ENCODE measurements at regions not wholly inside any gene's neighbourhood (a gene's known extent, or its start where the extent isn't known, plus 50 kb on each side); places are given as distances from the start of the nearest gene placed in this dataset.

DNA sequence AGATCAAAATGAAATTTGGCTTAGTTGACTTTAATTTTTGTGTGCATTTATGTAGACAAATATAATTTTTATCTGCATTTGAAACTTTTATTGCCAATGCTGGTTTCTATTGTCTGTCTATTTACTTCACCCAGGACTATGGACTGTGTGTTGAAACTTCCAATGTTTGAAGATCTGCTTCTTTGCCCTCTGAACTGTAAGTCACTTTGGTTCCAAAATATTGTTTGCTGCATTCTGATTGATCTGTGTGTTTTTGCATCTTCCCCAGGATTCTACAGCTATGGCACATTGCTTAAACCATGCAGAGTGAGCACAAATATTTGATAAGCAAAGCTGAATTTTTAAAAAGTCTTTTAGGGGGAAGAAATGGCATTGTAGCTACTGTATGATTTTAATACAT, 131.0 kb upstream of the SOX5 start (continued):
- TF ChIP-seq, protein P1, sequence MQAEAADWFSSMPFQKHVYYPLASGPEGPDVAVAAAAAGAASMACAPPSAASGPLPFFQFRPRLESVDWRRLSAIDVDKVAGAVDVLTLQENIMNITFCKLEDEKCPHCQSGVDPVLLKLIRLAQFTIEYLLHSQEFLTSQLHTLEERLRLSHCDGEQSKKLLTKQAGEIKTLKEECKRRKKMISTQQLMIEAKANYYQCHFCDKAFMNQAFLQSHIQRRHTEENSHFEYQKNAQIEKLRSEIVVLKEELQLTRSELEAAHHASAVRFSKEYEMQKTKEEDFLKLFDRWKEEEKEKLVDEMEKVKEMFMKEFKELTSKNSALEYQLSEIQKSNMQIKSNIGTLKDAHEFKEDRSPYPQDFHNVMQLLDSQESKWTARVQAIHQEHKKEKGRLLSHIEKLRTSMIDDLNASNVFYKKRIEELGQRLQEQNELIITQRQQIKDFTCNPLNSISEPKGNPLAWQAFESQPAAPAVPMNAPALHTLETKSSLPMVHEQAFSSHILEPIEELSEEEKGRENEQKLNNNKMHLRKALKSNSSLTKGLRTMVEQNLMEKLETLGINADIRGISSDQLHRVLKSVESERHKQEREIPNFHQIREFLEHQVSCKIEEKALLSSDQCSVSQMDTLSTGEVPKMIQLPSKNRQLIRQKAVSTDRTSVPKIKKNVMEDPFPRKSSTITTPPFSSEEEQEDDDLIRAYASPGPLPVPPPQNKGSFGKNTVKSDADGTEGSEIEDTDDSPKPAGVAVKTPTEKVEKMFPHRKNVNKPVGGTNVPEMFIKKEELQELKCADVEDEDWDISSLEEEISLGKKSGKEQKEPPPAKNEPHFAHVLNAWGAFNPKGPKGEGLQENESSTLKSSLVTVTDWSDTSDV (CRISPR knock-in tag; IDR thresholded peaks at IDR 0.05) = no peak
- TF ChIP-seq ZNF782 (CRISPR knock-in tag; IDR thresholded peaks at IDR 0.05; ENCODE audit: borderline replicate concordance) (no peak), ZNF24 (IDR thresholded peaks at IDR 0.05) (no peak), PHF5A (CRISPR knock-in tag; IDR thresholded peaks at IDR 0.05; ENCODE audit: low read depth, unreplicated experiment) (peak; percentile 72), ZNF713 (CRISPR knock-in tag; IDR thresholded peaks at IDR 0.05) (no peak), KDM1A (CRISPR knock-in tag; IDR thresholded peaks at IDR 0.05) (peak; percentile 71; the same call in 1 of the 2 replicates), SATB2 (CRISPR knock-in tag; IDR thresholded peaks at IDR 0.05) (no peak), RAD51 (IDR thresholded peaks at IDR 0.05; ENCODE audit: borderline replicate concordance) (no peak), HNF4G (IDR thresholded peaks at IDR 0.05; ENCODE audit: borderline replicate concordance, low read depth, low read length) (peak; percentile 99), HNF4G (CRISPR knock-in tag; IDR thresholded peaks at IDR 0.05; ENCODE audit: borderline replicate concordance, low read depth) (peak; percentile 92; the same call in 1 of the 2 replicates), HES4 (CRISPR knock-in tag; IDR thresholded peaks at IDR 0.05; ENCODE audit: borderline replicate concordance) (no peak), ZNF761 (CRISPR knock-in tag; conservative IDR thresholded peaks at IDR 0.05) (no peak), HMG20B (CRISPR knock-in tag; conservative IDR thresholded peaks at IDR 0.05) (peak; percentile 96), ZNF556 (CRISPR knock-in tag; IDR thresholded peaks at IDR 0.05; ENCODE audit: borderline replicate concordance) (no peak), ZNF567 (CRISPR knock-in tag; IDR thresholded peaks at IDR 0.05; ENCODE audit: borderline replicate concordance) (no peak), MATR3 (CRISPR knock-in tag; IDR thresholded peaks at IDR 0.05) (no peak), HCFC1 (IDR thresholded peaks at IDR 0.05; ENCODE audit: low read depth, low read length) (no peak), AKAP8 (CRISPR knock-in tag; IDR thresholded peaks at IDR 0.05) (no peak), ZNF496 (CRISPR knock-in tag; IDR thresholded peaks at IDR 0.05; ENCODE audit: insufficient replicate concordance) (no peak), HDAC1 (CRISPR knock-in tag; IDR thresholded peaks at IDR 0.05) (peak; percentile 87), SRSF1 (optimal IDR thresholded peaks at IDR 0.05; ENCODE audit: low read depth, low read length) (no peak)
- TF ChIP-seq, protein P2, sequence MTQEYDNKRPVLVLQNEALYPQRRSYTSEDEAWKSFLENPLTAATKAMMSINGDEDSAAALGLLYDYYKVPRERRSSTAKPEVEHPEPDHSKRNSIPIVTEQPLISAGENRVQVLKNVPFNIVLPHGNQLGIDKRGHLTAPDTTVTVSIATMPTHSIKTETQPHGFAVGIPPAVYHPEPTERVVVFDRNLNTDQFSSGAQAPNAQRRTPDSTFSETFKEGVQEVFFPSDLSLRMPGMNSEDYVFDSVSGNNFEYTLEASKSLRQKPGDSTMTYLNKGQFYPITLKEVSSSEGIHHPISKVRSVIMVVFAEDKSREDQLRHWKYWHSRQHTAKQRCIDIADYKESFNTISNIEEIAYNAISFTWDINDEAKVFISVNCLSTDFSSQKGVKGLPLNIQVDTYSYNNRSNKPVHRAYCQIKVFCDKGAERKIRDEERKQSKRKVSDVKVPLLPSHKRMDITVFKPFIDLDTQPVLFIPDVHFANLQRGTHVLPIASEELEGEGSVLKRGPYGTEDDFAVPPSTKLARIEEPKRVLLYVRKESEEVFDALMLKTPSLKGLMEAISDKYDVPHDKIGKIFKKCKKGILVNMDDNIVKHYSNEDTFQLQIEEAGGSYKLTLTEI (CRISPR knock-in tag; conservative IDR thresholded peaks at IDR 0.05) = no peak
- TF ChIP-seq, protein P3, sequence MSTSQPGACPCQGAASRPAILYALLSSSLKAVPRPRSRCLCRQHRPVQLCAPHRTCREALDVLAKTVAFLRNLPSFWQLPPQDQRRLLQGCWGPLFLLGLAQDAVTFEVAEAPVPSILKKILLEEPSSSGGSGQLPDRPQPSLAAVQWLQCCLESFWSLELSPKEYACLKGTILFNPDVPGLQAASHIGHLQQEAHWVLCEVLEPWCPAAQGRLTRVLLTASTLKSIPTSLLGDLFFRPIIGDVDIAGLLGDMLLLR (CRISPR knock-in tag; IDR thresholded peaks at IDR 0.05) = no peak
- TF ChIP-seq, protein P4, sequence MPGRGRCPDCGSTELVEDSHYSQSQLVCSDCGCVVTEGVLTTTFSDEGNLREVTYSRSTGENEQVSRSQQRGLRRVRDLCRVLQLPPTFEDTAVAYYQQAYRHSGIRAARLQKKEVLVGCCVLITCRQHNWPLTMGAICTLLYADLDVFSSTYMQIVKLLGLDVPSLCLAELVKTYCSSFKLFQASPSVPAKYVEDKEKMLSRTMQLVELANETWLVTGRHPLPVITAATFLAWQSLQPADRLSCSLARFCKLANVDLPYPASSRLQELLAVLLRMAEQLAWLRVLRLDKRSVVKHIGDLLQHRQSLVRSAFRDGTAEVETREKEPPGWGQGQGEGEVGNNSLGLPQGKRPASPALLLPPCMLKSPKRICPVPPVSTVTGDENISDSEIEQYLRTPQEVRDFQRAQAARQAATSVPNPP (CRISPR knock-in tag; IDR thresholded peaks at IDR 0.05) = no peak

Data from HepG2 (cell line).